SK-N-SH (cell line): ENCODE measurements at regions not wholly inside any gene's neighbourhood (a gene's known extent, or its start where the extent isn't known, plus 50 kb on each side); places are given as distances from the start of the nearest gene placed in this dataset.

Experiments used
- CHD2 ChIP-seq: fragments of 150-350 bp; IDR thresholded peaks from 2 replicates; pipeline ENCODE4 v1.6.1; 2018; ENCODE audit warnings: low read length; ENCODE audit not compliant: partially characterized antibody
- EP300 ChIP-seq, 2 experiments: IDR thresholded peaks; 2 replicates each; pipeline versions ENCODE4 v1.4.0 to v1.6.1; 2012; ENCODE audit warnings: borderline replicate concordance in 1 of 2, low read depth in 1 of 2, low read length in 1 of 2
- GABPA ChIP-seq: IDR thresholded peaks from 2 replicates; pipeline ENCODE4 v1.4.0; 2012; ENCODE audit warnings: low read depth, mild to moderate bottlenecking
- GATA2 ChIP-seq: sonication (generic); formaldehyde crosslinking; IDR thresholded peaks from 2 replicates; pipeline ENCODE4 v1.5.0; 2020; ENCODE audit warnings: mild to moderate bottlenecking, missing genetic modification reagents
- MXI1 ChIP-seq: IDR thresholded peaks from 2 replicates; pipeline ENCODE4 v1.6.1; 2012; ENCODE audit warnings: mild to moderate bottlenecking, low read depth, low read length, improper control_type of control experiment
- NFIC ChIP-seq: IDR thresholded peaks from 2 replicates; pipeline ENCODE4 v1.4.0; 2012; ENCODE audit warnings: borderline replicate concordance
- NRF1 ChIP-seq: IDR thresholded peaks from 2 replicates; pipeline ENCODE4 v1.6.1; 2012; ENCODE audit warnings: low read depth, mild to moderate bottlenecking, low read length
- POLR2AphosphoS5 ChIP-seq: IDR thresholded peaks from 2 replicates; pipeline ENCODE4 v1.6.1; 2012; ENCODE audit warnings: low read depth, low read length
- SMC3 ChIP-seq: IDR thresholded peaks from 2 replicates; pipeline ENCODE4 v1.6.1; 2012; ENCODE audit warnings: low read depth, low read length, improper control_type of control experiment
- TAF1 ChIP-seq: IDR thresholded peaks from 2 replicates; pipeline ENCODE4 v1.6.1; 2012; ENCODE audit warnings: low read depth, mild to moderate bottlenecking, low read length, moderate library complexity, borderline replicate concordance
- TF ChIP-seq, protein P1 (sequence below): IDR thresholded peaks from 2 replicates; pipeline ENCODE4 v1.6.1; 2012; ENCODE audit warnings: mild to moderate bottlenecking, low read depth, low read length, moderate library complexity
- TF ChIP-seq, protein P2 (sequence below): fragments of 200-600 bp; sonication (generic); IDR thresholded peaks from 2 replicates; pipeline ENCODE4 v1.6.1; 2017; ENCODE audit warnings: antibody characterized with exemption, mild to moderate bottlenecking, moderate library complexity
- TF ChIP-seq, protein P3 (sequence below): fragments of 150-350 bp; IDR thresholded peaks from 2 replicates; pipeline ENCODE4 v1.6.1; 2017; ENCODE audit warnings: antibody characterized with exemption, low read length, low read depth, borderline replicate concordance

DNA sequence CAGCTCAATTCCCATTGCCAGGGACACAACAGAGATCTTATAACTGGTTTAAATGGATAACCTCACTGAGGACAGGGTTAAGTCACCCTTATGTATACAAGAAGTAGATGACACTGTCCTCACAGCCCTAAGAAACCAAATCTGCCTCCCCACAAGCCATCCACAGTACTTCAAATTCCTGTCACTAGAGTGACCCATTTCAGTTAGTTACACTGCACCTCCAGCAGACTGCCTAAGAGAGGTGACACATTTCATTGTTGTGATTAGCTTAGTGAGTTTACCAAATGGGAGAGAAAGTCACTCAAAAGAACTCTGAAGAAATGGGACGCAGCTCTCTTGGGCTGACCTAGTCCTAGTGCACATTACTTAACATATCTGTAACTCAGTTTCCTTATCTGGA lies 53.6 kb upstream of the HTR1A start:
- no peak for TF ChIP-seq NFIC
- TF ChIP-seq CHD2: no peak
- TF ChIP-seq NRF1: no peak
- TF ChIP-seq SMC3: no peak
- no peak for TF ChIP-seq POLR2AphosphoS5
- TF ChIP-seq GATA2 (CRISPR knock-in tag): no peak
- TF ChIP-seq, protein P1, sequence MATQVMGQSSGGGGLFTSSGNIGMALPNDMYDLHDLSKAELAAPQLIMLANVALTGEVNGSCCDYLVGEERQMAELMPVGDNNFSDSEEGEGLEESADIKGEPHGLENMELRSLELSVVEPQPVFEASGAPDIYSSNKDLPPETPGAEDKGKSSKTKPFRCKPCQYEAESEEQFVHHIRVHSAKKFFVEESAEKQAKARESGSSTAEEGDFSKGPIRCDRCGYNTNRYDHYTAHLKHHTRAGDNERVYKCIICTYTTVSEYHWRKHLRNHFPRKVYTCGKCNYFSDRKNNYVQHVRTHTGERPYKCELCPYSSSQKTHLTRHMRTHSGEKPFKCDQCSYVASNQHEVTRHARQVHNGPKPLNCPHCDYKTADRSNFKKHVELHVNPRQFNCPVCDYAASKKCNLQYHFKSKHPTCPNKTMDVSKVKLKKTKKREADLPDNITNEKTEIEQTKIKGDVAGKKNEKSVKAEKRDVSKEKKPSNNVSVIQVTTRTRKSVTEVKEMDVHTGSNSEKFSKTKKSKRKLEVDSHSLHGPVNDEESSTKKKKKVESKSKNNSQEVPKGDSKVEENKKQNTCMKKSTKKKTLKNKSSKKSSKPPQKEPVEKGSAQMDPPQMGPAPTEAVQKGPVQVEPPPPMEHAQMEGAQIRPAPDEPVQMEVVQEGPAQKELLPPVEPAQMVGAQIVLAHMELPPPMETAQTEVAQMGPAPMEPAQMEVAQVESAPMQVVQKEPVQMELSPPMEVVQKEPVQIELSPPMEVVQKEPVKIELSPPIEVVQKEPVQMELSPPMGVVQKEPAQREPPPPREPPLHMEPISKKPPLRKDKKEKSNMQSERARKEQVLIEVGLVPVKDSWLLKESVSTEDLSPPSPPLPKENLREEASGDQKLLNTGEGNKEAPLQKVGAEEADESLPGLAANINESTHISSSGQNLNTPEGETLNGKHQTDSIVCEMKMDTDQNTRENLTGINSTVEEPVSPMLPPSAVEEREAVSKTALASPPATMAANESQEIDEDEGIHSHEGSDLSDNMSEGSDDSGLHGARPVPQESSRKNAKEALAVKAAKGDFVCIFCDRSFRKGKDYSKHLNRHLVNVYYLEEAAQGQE: no peak
- TF ChIP-seq, protein P2, sequence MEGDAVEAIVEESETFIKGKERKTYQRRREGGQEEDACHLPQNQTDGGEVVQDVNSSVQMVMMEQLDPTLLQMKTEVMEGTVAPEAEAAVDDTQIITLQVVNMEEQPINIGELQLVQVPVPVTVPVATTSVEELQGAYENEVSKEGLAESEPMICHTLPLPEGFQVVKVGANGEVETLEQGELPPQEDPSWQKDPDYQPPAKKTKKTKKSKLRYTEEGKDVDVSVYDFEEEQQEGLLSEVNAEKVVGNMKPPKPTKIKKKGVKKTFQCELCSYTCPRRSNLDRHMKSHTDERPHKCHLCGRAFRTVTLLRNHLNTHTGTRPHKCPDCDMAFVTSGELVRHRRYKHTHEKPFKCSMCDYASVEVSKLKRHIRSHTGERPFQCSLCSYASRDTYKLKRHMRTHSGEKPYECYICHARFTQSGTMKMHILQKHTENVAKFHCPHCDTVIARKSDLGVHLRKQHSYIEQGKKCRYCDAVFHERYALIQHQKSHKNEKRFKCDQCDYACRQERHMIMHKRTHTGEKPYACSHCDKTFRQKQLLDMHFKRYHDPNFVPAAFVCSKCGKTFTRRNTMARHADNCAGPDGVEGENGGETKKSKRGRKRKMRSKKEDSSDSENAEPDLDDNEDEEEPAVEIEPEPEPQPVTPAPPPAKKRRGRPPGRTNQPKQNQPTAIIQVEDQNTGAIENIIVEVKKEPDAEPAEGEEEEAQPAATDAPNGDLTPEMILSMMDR: no peak
- TF ChIP-seq, protein P3, sequence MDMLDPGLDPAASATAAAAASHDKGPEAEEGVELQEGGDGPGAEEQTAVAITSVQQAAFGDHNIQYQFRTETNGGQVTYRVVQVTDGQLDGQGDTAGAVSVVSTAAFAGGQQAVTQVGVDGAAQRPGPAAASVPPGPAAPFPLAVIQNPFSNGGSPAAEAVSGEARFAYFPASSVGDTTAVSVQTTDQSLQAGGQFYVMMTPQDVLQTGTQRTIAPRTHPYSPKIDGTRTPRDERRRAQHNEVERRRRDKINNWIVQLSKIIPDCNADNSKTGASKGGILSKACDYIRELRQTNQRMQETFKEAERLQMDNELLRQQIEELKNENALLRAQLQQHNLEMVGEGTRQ: no peak
- TF ChIP-seq MXI1: no peak
- no peak for TF ChIP-seq TAF1
- TF ChIP-seq EP300 (IDR thresholded peaks at IDR 0.05; ENCODE audit: borderline replicate concordance in 1 of 2, low read depth in 1 of 2, low read length in 1 of 2): no peak
- no peak for TF ChIP-seq GABPA
